ENCODE measurements at regions not wholly inside any gene's neighbourhood (a gene's known extent, or its start where the extent isn't known, plus 50 kb on each side); places are given as distances from the start of the nearest gene placed in this dataset.

DNA sequence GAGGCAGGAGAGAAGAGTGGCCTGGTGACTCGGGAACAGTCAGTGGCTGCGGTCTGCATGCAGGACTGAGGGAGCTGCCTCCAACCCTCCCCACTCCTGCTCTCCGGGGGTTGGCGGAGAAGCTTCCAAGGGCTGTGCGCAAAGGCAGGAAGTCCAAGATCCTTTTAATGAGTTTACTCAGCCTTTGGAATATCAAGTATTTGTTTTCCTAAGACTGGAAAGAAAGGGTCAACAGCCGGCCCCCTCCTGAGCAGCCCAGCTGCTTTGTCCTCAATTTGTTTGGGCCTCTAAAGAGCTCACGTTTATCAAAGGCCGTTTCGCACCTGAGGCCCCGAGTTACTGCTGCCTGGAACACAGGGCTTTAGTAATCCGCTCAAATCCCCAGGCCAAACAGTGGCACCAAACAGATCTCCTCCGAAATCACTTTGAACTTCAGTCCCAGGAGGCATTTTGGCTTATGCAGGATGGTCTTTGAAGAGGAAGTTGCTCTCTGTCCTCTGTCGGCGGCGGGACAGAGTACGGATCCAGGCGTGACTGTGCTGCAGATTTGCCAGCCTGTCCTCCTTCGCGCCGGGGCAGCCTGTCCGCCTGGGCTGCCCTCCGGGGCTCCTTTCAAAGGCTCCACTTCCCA is 117.2 kb upstream of the FZD10 start:
- DNase-seq, result no peak
- Histone ChIP-seq H4K20me1 (ENCODE audit: insufficient read depth) (no peaks in the 10 kb centered on the region), H3K79me2 (ENCODE audit: insufficient read depth) (no peaks in the 10 kb centered on the region), H3K9me2 (no peaks in the 10 kb centered on the region), H3K36me3 (replicated peaks in 1 of 2; ENCODE audit: control insufficient read depth in 1 of 2, insufficient read depth in 2 of 2, low read length in 1 of 2) (no peaks in the 10 kb centered on the region), H3K4me1 (ENCODE audit: control insufficient read depth in 1 of 2, insufficient read depth in 2 of 2, low read depth in 1 of 2, low read length in 1 of 2) (peaks cover 0 to 6% of the 10 kb centered on the region in 2 experiments; a peak in 1 of 4 replicates), H3K9ac (no peak overlapping the region), H3K4me2 (no peak overlapping the region), H3K4me3 (ENCODE audit: low read depth in 2 of 2, low read length in 1 of 2) (no peak overlapping the region), H3K27me3 (ENCODE audit: insufficient read depth) (no peaks in the 10 kb centered on the region), H3K9me3 (no peaks in the 10 kb centered on the region; the same call in 1 of the 2 replicates), H2AFZ (ENCODE audit: low read depth) (no peak overlapping the region), H3K27ac (ENCODE audit: low read depth in 2 of 2, low read length in 1 of 2) (no peak overlapping the region), H3F3A (replicated peaks; ENCODE audit: insufficient read depth) (peaks cover 12% of the 10 kb centered on the region)
- 57% methylated on average over 19 of the region's 22 CpGs for WGBS (ENCODE audit: low lambda C conversion rate)
- ChIA-PET CTCF (interaction anchor here (1.2 to 7.5 kb wide), 7 partner anchors 13 to 703 kb away, joined by 3 to 92 read pairs (median 32); no protein-coding TSS in a partner anchor), POLR2A (no interaction called here)
- no peak for TF ChIP-seq NFIC (IDR thresholded peaks at IDR 0.05; ENCODE audit: borderline replicate concordance)
- TF ChIP-seq SIN3A (IDR thresholded peaks at IDR 0.05; ENCODE audit: borderline replicate concordance, low read depth, low read length), result no peak
- TF ChIP-seq TCF12 (IDR thresholded peaks at IDR 0.05), result no peak
- TF ChIP-seq FOXM1 (IDR thresholded peaks at IDR 0.05; ENCODE audit: low read depth), result no peak
- TF ChIP-seq MEF2A (IDR thresholded peaks at IDR 0.05; ENCODE audit: borderline replicate concordance, low read depth), result no peak
- TF ChIP-seq, protein P1, sequence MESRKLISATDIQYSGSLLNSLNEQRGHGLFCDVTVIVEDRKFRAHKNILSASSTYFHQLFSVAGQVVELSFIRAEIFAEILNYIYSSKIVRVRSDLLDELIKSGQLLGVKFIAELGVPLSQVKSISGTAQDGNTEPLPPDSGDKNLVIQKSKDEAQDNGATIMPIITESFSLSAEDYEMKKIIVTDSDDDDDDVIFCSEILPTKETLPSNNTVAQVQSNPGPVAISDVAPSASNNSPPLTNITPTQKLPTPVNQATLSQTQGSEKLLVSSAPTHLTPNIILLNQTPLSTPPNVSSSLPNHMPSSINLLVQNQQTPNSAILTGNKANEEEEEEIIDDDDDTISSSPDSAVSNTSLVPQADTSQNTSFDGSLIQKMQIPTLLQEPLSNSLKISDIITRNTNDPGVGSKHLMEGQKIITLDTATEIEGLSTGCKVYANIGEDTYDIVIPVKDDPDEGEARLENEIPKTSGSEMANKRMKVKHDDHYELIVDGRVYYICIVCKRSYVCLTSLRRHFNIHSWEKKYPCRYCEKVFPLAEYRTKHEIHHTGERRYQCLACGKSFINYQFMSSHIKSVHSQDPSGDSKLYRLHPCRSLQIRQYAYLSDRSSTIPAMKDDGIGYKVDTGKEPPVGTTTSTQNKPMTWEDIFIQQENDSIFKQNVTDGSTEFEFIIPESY (IDR thresholded peaks at IDR 0.05; ENCODE audit: borderline replicate concordance, low read depth), result no peak
- TF ChIP-seq MXI1 (IDR thresholded peaks at IDR 0.05; ENCODE audit: low read depth, low read length), result no peak

DNA sequence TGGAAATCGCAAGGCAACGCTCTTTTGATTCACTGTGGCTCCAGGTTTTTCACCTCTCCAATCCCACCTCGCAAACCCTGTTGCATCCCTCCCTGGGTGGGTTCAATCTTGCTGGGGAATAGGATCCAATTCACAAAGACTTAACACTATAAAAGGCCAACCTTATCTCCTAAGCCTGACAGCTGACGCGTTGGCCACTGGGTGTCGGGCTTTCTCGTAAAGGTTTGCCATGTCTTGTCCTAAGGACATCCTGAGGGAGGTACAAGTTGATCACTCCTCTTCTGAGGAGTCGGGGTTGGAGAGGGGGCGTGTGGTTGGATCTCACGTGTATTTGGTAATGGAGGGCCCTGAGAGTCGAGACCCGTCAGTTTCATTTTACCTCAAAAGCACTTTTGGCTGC is 112.6 kb upstream of the FZD10 start:
- DNase-seq, result no peak
- Histone ChIP-seq H3F3A (replicated peaks; ENCODE audit: insufficient read depth) (no peaks in the 10 kb centered on the region), H3K36me3 (replicated peaks in 1 of 2; ENCODE audit: control insufficient read depth in 1 of 2, insufficient read depth in 2 of 2, low read length in 1 of 2) (no peaks in the 10 kb centered on the region), H3K4me1 (ENCODE audit: control insufficient read depth in 1 of 2, insufficient read depth in 2 of 2, low read depth in 1 of 2, low read length in 1 of 2) (no peaks in the 10 kb centered on the region; a peak in 1 of 4 replicates), H3K9me3 (no peaks in the 10 kb centered on the region), H3K4me2 (no peak overlapping the region), H3K4me3 (ENCODE audit: low read depth in 2 of 2, low read length in 1 of 2) (no peak overlapping the region), H3K79me2 (ENCODE audit: insufficient read depth) (no peaks in the 10 kb centered on the region), H3K9ac (no peak overlapping the region), H3K27ac (ENCODE audit: low read depth in 2 of 2, low read length in 1 of 2) (no peak overlapping the region), H4K20me1 (ENCODE audit: insufficient read depth) (no peaks in the 10 kb centered on the region), H2AFZ (ENCODE audit: low read depth) (no peak overlapping the region), H3K9me2 (no peaks in the 10 kb centered on the region), H3K27me3 (ENCODE audit: insufficient read depth) (no peaks in the 10 kb centered on the region)
- POLR2A ChIA-PET, result no interaction called here
- 55% methylated on average over 10 of the region's 12 CpGs for WGBS (ENCODE audit: low lambda C conversion rate)
- TF ChIP-seq, protein P2, sequence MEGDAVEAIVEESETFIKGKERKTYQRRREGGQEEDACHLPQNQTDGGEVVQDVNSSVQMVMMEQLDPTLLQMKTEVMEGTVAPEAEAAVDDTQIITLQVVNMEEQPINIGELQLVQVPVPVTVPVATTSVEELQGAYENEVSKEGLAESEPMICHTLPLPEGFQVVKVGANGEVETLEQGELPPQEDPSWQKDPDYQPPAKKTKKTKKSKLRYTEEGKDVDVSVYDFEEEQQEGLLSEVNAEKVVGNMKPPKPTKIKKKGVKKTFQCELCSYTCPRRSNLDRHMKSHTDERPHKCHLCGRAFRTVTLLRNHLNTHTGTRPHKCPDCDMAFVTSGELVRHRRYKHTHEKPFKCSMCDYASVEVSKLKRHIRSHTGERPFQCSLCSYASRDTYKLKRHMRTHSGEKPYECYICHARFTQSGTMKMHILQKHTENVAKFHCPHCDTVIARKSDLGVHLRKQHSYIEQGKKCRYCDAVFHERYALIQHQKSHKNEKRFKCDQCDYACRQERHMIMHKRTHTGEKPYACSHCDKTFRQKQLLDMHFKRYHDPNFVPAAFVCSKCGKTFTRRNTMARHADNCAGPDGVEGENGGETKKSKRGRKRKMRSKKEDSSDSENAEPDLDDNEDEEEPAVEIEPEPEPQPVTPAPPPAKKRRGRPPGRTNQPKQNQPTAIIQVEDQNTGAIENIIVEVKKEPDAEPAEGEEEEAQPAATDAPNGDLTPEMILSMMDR (IDR thresholded peaks at IDR 0.05), result no peak
- no peak for TF ChIP-seq ELF1 (IDR thresholded peaks at IDR 0.05)
- no peak for TF ChIP-seq MXI1 (IDR thresholded peaks at IDR 0.05; ENCODE audit: low read depth, low read length)
- CTCF ChIA-PET, result interaction anchor here (1.1 to 7.5 kb wide), 5 partner anchors 18 to 287 kb away, joined by 3 to 92 read pairs (median 38); no protein-coding TSS in a partner anchor

All from SK-N-SH (cell line).